MM.1S (cell line): ENCODE measurements at regions not wholly inside any gene's neighbourhood (a gene's known extent, or its start where the extent isn't known, plus 50 kb on each side); places are given as distances from the start of the nearest gene placed in this dataset.

Experiments used
- DNase-seq: peaks from one replicate; pipeline ENCODE4 v3.0.0-alpha.2; 2015
- H2AFZ ChIP-seq: fragments of 300-600 bp; sonication (generic); 2 replicates; pipeline ENCODE4 v1.6.0; 2016; ENCODE audit warnings: antibody characterized with exemption, low read length
- H3F3A ChIP-seq: fragments of 300-600 bp; sonication (generic); 2 replicates; pipeline ENCODE4 v1.6.1; 2016; ENCODE audit warnings: mild to moderate bottlenecking, antibody characterized with exemption, low read length, moderate library complexity, mixed read lengths; ENCODE audit not compliant: insufficient read depth
- H3K27ac ChIP-seq: fragments of 300-600 bp; sonication (generic); 2 replicates; pipeline ENCODE4 v1.5.1; 2016; ENCODE audit warnings: mild to moderate bottlenecking, low read length
- H3K27me3 ChIP-seq: fragments of 300-600 bp; sonication (generic); replicated peaks from 2 replicates; pipeline ENCODE4 v1.6.0; 2016; ENCODE audit warnings: low read length; ENCODE audit not compliant: insufficient read depth
- H3K36me3 ChIP-seq: fragments of 300-600 bp; sonication (generic); replicated peaks from 2 replicates; pipeline ENCODE4 v1.6.1; 2016; ENCODE audit warnings: mild to moderate bottlenecking, low read length, mixed read lengths; ENCODE audit not compliant: insufficient read depth
- H3K4me1 ChIP-seq: fragments of 300-600 bp; sonication (generic); 2 replicates; pipeline ENCODE4 v1.6.1; 2016; ENCODE audit warnings: low read length, mixed read lengths
- H3K4me2 ChIP-seq: fragments of 300-600 bp; sonication (generic); 2 replicates; pipeline ENCODE4 v1.6.0; 2016; ENCODE audit warnings: low read depth, low read length
- H3K4me3 ChIP-seq: fragments of 300-600 bp; sonication (generic); 2 replicates; pipeline ENCODE4 v1.5.1; 2016; ENCODE audit warnings: low read length, mixed read lengths
- H3K79me2 ChIP-seq: fragments of 300-600 bp; sonication (generic); 2 replicates; pipeline ENCODE4 v1.6.1; 2016; ENCODE audit warnings: mixed run types, low read length, mixed read lengths
- H3K9ac ChIP-seq: fragments of 300-600 bp; sonication (generic); 2 replicates; pipeline ENCODE4 v1.6.1; 2016; ENCODE audit warnings: low read length, mixed read lengths
- H3K9me2 ChIP-seq: fragments of 300-600 bp; sonication (generic); replicated peaks from 2 replicates; pipeline ENCODE4 v1.6.1; 2016; ENCODE audit warnings: mild to moderate bottlenecking, low read length, mixed read lengths; ENCODE audit not compliant: insufficient read depth
- H3K9me3 ChIP-seq: fragments of 300-600 bp; sonication (generic); replicated peaks from 2 replicates; pipeline ENCODE4 v1.6.1; 2016; ENCODE audit warnings: mild to moderate bottlenecking, low read length, mixed read lengths; ENCODE audit not compliant: insufficient read depth
- H4K20me1 ChIP-seq: fragments of 300-600 bp; sonication (generic); 2 replicates; pipeline ENCODE4 v1.6.1; 2016; ENCODE audit warnings: mild to moderate bottlenecking, low read length, moderate library complexity, mixed read lengths; ENCODE audit not compliant: insufficient read depth
- CTCF ChIP-seq: fragments of 300-600 bp; sonication (generic); IDR thresholded peaks from 2 replicates; pipeline ENCODE4 v1.5.1; 2016; ENCODE audit warnings: antibody characterized with exemption, low read length, mixed read lengths
- EZH2 ChIP-seq: fragments of 300-600 bp; sonication (generic); optimal IDR thresholded peaks from 2 replicates; pipeline ENCODE3; 2017; ENCODE audit warnings: low read depth, mild to moderate bottlenecking, antibody characterized with exemption, low read length, mixed read lengths
- EZH2phosphoT487 ChIP-seq: fragments of 300-600 bp; sonication (generic); IDR thresholded peaks from 2 replicates; pipeline ENCODE4 v1.6.1; 2018; ENCODE audit warnings: antibody characterized with exemption, low read length

- TF ChIP-seq EZH2 (no peak), CTCF (no peak), EZH2phosphoT487 (no peak)
- peaks cover 50% of the 10 kb centered on the region for H3K4me1 ChIP-seq
- no peak overlapping the region for H3K9ac ChIP-seq
- H3F3A ChIP-seq = peaks cover 8% of the 10 kb centered on the region; the same call in 1 of the 2 replicates
- H4K20me1 ChIP-seq = no peaks in the 10 kb centered on the region
- no peak overlapping the region for H3K4me3 ChIP-seq
- no peak overlapping the region for H3K4me2 ChIP-seq
- H2AFZ ChIP-seq = no peak overlapping the region
- no peak for DNase-seq
- H3K9me2 ChIP-seq = no peaks in the 10 kb centered on the region
- no peaks in the 10 kb centered on the region for H3K9me3 ChIP-seq
- H3K27ac ChIP-seq = no peak overlapping the region
- H3K79me2 ChIP-seq = no peaks in the 10 kb centered on the region
- H3K27me3 ChIP-seq = no peaks in the 10 kb centered on the region
- H3K36me3 ChIP-seq = no peaks in the 10 kb centered on the region
These were observed 131.7 kb upstream of the NDUFV2 start for GRCh38 chr18:8970843-8971242.

DNA sequence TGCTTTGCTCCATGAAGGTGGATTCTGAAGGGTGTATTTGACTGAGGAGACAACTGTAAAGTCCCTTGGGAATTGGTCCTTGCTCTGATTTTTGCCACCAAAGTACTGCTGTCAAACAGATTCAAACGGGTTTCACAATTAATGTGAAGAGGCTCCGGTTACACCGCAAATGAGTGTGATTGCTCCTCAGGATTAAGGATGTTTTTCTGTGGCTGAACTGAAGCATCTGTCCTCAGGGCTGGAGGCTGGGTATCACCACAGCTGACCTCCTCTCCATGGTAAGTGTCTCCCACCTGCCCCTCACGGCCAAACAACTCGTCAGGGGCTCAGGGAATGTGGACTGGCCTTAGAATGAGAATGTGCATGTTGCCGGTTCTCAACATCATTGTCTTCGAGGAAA is 130.4 kb upstream of the NDUFV2 start:
- Histone ChIP-seq H2AFZ (no peak overlapping the region), H3K4me1 (peaks cover 53% of the 10 kb centered on the region), H3K4me2 (no peak overlapping the region), H3K9me3 (no peaks in the 10 kb centered on the region), H4K20me1 (no peaks in the 10 kb centered on the region), H3K27ac (no peak overlapping the region), H3K9ac (no peak overlapping the region), H3K36me3 (no peaks in the 10 kb centered on the region), H3K9me2 (no peaks in the 10 kb centered on the region), H3K4me3 (no peak overlapping the region), H3K27me3 (no peaks in the 10 kb centered on the region), H3F3A (peaks cover 8% of the 10 kb centered on the region; the same call in 1 of the 2 replicates), H3K79me2 (no peaks in the 10 kb centered on the region)
- no peak for DNase-seq
- TF ChIP-seq CTCF (no peak), EZH2 (no peak), EZH2phosphoT487 (no peak)

DNA sequence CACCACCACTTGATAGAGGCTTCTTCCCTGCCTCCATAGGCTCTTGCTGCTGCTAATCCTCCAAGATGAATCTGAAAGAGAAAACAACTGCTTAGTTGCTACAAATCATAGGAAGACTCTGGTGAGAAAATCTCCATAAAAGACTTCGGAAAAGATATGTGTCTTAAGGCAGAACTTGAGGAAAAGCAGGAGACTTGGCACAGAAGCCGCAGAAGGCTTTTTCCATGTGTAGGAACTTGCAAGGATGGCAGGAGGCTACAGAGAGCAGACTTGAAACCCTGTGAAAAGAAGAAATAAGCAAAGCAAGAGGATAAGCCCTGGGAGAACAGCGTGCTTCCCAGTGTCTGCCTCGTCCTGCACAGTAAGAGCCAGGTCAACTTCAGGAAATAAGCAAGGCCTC is 128.2 kb upstream of the NDUFV2 start:
- Histone ChIP-seq H3K9ac (no peak overlapping the region), H3K4me1 (peaks cover 54% of the 10 kb centered on the region), H3K79me2 (no peaks in the 10 kb centered on the region), H3K4me2 (no peak overlapping the region), H3K9me2 (no peaks in the 10 kb centered on the region), H3F3A (peaks cover 12% of the 10 kb centered on the region; the same call in 1 of the 2 replicates), H3K4me3 (no peak overlapping the region), H3K27ac (no peak overlapping the region), H3K36me3 (no peaks in the 10 kb centered on the region), H3K27me3 (no peaks in the 10 kb centered on the region), H4K20me1 (no peaks in the 10 kb centered on the region), H3K9me3 (no peaks in the 10 kb centered on the region), H2AFZ (no peak overlapping the region)
- no peak for TF ChIP-seq CTCF
- no peak for TF ChIP-seq EZH2
- no peak for TF ChIP-seq EZH2phosphoT487
- no peak for DNase-seq
